ENCODE measurements at regions not wholly inside any gene's neighbourhood (a gene's known extent, or its start where the extent isn't known, plus 50 kb on each side); places are given as distances from the start of the nearest gene placed in this dataset.

- TF ChIP-seq CTCF (conservative IDR thresholded peaks at IDR 0.05) = no peak
- no peak overlapping the region for H2BK15ac ChIP-seq (ENCODE audit: low read depth, low read length)
Measured at GRCh38 chr5:106241409-106241808, 1429.3 kb downstream of the EFNA5 start.

More at GRCh38 chr5:106241409-106241808, 1429.3 kb downstream of the EFNA5 start:
- Histone ChIP-seq H4K8ac (replicated peaks; ENCODE audit: insufficient read length, low read depth, low read length) (no peak overlapping the region), H3K4me2 (ENCODE audit: insufficient read depth, insufficient read length, low read length) (no peak overlapping the region), H3K79me2 (ENCODE audit: insufficient read depth, low read length) (no peaks in the 10 kb centered on the region), H2BK5ac (ENCODE audit: insufficient read length, low read length) (no peak overlapping the region), H3K9ac (ENCODE audit: extremely low read depth, insufficient read length, low read length) (no peak overlapping the region), H3T11ph (ENCODE audit: low read length) (no peak overlapping the region), H3K23me2 (ENCODE audit: insufficient read length, low read depth, low read length, poor library complexity, severe bottlenecking) (no peaks in the 10 kb centered on the region), H3K14ac (ENCODE audit: insufficient read depth, low read length) (no peak overlapping the region), H2AFZ (ENCODE audit: low read length) (no peak overlapping the region), H3K27ac (ENCODE audit: insufficient read length, low read depth, low read length) (no peak overlapping the region), H4K91ac (ENCODE audit: insufficient read length, low read depth, low read length) (no peak overlapping the region), H3K56ac (ENCODE audit: insufficient read length, low read depth, low read length) (no peak overlapping the region), H3K79me1 (ENCODE audit: insufficient read depth, low read depth, low read length, poor library complexity, severe bottlenecking) (no peaks in the 10 kb centered on the region), H2BK20ac (ENCODE audit: low read depth, low read length, poor library complexity, severe bottlenecking) (no peak overlapping the region), H3K9me3 (ENCODE audit: control insufficient read depth, low read depth, low read length) (no peaks in the 10 kb centered on the region), H3K4ac (ENCODE audit: low read depth, low read length) (no peak overlapping the region), H2BK120ac (ENCODE audit: low read depth, low read length, poor library complexity, severe bottlenecking) (no peak overlapping the region), H3K23ac (ENCODE audit: insufficient read length, low read depth, low read length) (no peak overlapping the region), H2AK5ac (ENCODE audit: insufficient read length, low read length) (no peak overlapping the region), H3K27me3 (ENCODE audit: insufficient read depth, low read length) (no peaks in the 10 kb centered on the region), H4K20me1 (ENCODE audit: control insufficient read depth, insufficient read depth, insufficient read length) (no peaks in the 10 kb centered on the region), H4K5ac (ENCODE audit: insufficient read length, low read depth, low read length) (no peak overlapping the region), H2BK12ac (ENCODE audit: insufficient read length, low read depth, low read length) (no peak overlapping the region), H3K18ac (ENCODE audit: insufficient read length, low read depth, low read length) (no peak overlapping the region), H3K4me1 (ENCODE audit: insufficient read depth, low read length) (no peaks in the 10 kb centered on the region)
- H3K36me3 Mint-ChIP-seq (ENCODE audit: insufficient read depth in 1 of 3, low read depth in 3 of 3) = no peaks in the 10 kb centered on the region
- no peak overlapping the region for H3K4me3 Mint-ChIP-seq
- peaks cover 0 to 1% of the 10 kb centered on the region in 2 experiments; a peak in 1 of 5 replicates for H3K9me3 Mint-ChIP-seq
- no peak overlapping the region for H3K27ac Mint-ChIP-seq
- no peaks in the 10 kb centered on the region for H3K4me1 Mint-ChIP-seq
- H3K27me3 Mint-ChIP-seq (ENCODE audit: low read depth) = no peaks in the 10 kb centered on the region
- DNase-seq = no peak
